ENCODE measurements at regions not wholly inside any gene's neighbourhood (a gene's known extent, or its start where the extent isn't known, plus 50 kb on each side); places are given as distances from the start of the nearest gene placed in this dataset.

DNA sequence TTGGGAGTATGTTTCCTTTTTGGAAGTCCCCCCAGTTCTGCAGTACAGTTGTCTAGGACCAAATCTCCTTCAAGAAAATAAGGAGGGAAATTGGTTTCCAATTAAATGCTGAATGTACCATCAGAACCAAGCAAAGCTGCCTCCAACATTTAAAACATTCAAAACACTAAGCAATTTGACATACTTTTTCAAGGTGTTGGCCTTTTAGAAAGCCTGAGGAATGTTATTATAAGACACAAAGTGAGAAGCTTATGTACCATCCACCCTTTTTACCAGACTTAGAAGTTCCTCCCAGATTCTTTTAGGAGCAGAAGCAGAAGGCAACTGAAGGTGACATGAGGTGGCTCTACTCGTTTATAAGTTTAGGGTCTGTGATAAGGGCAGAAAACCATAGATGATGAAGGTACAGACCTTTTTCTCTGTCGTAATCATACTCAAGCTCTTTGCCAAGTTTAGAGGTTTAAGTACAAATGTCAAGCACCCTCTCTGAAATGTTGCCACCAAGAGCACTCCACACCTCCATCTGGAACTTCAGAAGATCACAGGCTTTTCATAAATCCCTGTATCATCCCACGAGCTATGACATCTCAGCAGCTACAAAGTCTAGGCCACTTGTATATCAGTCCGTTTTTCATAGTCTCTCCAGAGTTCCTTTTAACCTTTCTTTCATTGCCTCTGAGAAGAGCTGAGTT lies 282.5 kb upstream of the THBS1 start:
- DNase-seq = no peak

DNA sequence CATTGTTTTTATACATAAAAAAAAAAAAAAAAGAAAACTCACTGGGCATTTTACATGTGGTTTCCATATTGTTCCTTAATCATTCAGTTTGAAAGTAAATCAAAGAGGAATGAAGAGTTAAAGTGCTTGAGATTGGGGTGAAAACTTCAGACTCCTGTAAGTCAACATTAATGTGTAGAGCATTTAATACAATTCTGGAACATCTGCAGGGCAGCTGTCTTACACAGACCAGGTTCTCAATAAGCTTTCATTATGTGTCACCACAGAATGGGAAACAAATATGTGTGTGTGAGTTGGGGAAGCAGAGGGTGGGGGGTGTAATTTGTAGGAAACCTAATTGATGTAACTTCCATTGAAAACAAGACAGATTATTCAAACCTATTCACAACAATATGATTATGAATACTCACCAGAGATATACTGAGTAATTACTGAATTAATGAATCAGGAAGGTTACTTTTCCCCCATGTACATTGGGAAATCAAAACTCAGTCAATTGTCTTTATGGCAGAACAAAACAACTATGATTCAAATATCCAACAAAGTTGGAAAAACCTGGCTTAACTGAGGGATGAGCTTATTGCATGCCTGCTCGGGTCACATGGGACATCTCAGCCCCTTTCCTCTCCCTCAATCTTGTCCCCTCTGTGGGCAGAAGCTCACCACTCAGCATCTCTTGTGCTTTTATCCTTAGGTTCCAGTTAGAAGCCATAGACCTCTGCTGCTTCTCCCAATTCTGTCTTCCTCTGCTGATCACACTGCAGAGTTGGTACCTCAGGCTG lies 281.2 kb upstream of the THBS1 start:
- no peak for DNase-seq

DNA sequence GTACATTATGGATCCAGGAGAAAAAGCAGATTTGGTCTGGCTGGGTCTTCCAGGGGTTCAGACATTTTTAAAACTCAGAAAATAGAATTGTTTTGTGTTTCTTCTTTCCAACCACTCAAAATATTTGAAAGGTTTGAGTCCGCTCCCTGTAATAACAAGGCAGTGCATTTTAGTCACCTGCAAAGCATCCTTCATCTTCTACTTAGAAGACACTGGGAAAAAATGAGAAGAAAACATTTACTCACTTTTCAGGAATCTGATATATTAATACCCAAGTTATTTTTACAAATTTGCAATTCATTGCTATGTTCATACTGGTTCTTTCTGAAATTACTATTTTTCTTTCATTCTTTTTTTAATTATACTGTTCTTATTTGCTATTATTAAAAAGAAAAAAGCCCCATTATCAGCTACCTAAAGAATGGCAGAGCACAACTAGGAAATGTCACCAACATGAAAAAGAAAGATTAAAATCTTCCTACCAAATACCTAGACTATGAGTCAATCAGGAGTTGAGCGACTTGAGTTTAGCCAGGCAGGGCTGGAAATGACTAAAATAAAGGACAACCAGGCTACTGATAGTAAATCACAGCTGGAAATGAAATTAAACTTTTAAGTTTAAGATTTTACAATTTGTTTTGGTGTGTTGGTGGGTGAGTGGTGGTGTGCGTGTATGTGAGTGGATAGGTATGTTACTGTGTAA lies 280.3 kb upstream of the THBS1 start:
- no peak for DNase-seq

DNA sequence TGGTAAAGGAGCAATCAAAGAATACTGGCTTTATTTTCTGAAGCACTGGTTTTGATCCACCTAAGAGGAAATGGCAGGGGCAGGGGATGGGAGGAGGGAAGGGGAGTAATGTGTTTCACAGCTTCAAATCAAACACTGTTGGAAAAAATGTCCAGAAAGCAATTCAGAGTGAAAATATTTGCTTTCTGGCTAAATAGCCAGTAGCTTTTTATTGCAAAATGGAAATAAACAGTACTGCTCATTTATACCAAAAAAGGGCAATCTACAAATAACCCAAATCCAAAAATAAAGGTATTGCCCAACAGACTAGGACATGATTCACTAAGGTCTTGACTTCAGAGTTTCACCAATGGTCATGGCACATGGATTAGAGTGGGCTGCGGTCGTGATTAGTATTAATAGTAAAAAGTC lies 279.3 kb upstream of the THBS1 start:
- no peak for DNase-seq

DNA sequence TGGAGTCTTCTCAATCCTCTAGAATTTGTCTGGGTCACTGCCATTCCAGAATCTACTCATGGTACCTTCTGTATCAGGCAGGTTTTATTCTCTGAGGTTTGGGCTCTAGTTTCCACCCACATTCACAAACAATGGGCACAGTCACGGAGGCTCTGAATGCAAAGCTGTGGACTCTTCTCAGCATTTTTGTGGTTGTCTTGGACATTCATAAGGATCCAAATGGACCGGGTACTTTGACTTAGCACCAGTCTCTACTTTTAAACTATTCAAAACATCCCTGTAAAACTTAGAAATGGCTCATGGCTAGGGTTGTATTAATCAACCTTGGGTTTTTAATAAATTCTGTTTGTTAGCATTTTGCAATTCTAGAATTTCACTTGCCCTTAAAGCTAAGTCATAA lies 277.9 kb upstream of the THBS1 start:
- DNase-seq = no peak

DNA sequence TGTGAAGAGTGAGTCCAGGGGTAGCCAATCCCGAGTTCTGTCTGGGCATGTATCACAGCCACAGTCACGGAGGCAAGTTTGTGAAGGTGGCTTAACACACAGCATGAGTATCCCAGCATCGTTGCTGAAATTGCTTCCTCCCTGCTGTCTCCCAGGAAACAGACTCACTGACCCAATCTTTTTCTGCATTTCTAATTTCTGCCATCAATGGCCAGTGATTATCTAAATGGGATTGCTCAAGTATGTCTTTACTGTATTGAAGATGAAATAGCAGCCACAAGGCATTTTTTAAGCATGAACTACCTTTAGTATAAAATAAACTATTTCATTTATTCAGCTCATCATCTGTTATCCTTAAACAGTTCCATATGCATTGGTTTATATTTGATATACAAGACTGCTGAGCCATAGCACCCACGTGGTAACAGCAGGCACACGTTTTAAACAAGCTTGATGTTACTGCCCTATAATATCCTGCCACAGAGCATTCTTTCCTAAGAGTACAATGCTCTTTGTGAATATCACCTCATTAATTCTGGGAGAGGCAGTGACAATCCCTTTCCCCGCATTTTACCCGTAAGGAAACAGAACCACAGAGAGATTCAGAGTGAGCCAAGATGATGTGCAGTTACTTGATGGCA lies 276.6 kb upstream of the THBS1 start:
- DNase-seq = no peak

DNA sequence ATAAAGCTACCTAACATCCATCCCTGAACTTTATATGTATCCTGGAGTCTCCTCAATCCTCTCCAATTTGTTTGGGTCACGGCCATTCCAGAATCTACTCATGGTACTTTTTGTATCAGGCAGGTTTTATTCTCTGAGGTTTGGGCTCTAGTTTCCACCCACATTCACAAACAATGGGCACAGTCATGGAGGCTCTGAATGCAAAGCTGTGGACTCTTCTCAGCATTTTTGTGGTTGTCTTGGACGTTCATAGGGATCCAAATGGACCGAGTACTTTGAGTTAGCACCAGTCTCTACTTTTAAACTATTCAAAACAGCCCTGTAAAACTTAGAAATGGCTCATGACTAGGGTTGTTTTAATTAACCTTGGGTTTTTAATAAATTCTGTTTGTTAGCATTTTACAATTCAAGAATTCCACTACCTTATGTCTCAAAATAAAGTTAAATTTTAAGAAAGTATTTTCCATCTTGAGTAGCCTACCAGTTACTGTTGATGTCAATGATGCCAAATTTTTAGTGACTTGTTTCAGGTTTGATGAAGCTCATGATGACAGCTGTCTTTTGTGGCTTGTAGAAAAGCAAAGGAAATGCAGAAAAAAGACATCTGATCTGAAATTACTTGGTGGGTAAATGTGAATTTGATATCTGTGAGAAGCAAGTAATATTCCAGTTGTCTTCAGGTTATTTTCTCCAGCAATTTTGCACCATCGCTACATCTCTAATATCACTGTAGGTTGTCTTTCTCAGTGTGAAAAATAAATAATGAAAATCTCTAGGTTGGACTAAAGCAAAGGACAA lies 275.7 kb upstream of the THBS1 start:
- no peak for DNase-seq

DNA sequence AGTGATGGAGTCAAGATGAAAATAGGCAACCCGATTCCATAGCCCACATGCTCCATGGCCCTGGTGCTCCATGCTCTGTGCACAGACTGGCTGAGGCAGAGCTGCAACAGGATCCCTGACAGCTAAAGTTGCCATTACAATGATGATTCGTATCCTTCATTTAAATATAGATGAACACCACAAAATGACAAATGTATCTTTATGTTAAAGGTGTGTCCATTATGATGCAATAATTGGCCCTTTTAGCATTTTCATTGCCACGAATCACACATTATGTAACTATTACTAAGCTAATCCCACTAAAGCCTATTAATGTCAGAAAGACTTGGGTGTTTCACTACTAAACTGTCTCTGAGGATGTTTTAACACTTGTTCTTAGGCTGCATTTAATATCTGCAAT lies 270.2 kb upstream of the THBS1 start:
- no peak for DNase-seq

DNA sequence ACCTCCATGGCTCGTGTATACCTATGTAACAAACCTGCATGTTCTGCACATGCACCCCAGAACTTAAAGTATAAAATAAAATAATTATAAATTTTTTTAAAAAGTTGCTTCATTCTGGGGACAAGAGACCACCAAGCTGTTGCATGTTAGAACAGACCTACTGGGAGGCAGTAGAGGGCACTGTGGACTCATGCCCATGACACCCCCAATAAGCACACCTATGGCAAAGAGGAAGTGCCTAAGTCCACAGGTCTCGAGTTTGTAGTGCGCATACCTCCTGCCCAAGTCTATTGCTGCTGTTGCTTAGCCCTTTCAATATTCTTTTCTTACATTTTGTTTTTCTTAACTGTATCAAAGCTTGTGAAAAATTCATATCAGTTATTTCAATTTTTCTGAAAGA lies 267.9 kb upstream of the THBS1 start:
- DNase-seq = no peak

DNA sequence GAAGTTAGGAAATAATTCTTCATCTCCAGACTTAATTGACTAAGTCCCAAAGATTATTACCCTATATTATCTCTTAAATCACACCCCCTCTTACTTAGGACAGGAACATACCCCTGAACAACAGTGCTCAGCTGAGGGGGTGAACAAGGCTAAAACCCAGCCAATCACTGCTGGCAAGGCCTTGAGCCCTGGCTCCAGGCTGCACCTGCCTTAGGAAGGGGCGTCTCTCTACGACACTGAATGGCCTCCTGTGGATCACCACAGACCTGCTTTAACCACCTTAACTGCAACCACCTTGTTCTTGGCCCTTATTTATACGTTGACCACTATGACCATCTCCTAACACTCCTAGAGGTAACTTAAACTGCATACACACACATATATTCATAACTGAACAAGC lies 267.4 kb upstream of the THBS1 start:
- no peak for DNase-seq

DNA sequence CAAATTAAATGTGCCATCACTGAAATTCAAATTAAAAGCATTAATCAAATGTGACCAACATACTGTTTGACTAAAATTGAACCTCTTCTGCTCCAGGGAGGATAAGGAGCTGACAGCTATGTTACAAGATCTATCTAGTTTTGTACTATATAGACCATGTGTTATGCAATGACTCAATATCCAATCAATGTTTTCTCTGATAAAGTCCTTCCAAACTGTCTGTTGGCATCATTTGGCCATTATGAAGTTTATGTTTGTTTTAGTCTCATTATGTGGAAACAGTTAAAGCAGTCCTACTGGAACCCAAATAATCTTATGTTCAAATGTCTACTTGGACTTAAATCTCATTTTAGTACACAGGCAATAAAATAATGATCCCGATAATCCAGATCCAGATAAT lies 267.0 kb upstream of the THBS1 start:
- no peak for DNase-seq

DNA sequence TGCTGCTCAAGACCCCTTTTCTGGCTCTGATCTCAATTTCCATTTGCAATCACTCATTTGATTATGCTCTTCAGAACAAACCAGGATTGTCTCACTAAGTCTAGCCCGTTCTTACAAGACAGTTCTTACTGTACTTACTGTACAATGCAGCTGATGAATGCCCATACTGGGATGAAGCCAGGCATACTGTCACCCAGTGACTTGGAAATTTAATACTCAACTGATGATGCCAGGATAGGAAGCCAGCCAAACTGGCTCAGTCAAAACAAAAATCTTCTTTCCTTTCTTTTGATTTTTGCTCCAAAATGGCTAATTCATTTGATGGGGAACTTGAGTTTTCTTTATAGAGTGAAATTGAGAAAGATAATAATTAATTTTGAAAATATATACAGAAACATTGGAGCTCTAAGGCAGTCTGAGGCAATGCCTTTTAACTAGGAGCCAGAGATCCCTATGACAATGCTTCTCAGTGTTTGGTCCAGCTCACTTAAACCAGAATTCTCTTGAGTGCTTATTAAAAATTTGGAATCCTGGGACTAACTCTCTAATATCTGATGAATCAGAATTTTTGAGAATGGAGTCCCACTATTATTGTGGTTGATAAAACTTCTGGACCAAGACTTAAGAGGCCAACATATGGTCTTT lies 265.6 kb upstream of the THBS1 start:
- DNase-seq = no peak

DNA sequence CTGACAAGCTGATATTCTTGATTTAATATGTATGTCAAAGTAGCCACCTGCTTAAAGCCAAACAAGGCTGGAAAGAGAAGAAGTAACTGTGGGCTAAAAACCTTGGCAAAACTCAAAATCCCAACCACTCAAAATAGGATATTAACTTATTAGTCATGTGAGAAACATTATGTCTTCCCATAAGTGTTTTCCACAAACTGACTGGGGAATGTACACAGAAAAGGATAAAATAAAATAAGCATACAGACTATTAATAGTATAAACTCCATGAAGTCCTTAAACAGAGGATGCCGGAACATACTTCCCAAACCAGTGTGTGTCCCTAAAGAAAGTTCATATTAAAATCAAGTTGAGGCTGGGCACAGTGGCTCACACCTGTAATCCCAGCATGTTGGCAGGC lies 263.7 kb upstream of the THBS1 start:
- DNase-seq = no peak

DNA sequence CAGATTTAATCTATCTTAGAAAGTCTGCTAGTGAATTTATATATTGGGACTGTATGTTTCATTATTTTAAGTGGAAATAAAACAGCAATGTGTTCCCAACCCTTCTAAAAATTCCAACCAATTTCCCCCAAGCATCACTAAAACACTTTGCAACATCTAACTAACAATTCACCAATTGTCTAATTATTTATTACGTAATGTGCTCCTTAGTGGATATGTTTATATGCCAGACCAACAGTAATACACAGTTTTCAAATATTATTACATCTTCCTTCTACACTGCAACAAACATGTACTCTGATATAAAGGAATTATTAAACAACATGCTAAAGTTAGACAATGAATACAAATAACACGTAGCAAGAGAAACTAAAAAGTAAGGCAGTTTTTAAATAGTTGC lies 262.6 kb upstream of the THBS1 start:
- no peak for DNase-seq

DNA sequence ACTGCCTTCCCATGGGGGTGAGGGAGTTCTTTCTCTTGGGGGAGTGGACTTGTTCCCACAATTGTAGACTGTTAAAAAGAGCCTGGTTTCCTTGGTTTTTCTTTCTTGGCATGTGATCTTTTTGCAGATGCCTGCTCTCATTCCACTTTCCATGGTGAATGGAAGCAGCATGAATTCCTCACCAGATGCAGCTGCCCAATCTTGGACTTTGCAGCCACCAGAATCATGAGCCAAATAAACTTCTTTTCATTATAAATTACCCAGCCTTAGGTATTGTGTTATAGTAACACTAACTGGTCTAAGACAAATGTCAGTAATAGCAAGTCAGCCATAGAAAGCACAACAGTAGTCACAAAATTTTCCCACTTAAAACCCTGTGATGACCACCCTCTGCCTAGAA lies 260.5 kb upstream of the THBS1 start:
- DNase-seq = no peak

DNA sequence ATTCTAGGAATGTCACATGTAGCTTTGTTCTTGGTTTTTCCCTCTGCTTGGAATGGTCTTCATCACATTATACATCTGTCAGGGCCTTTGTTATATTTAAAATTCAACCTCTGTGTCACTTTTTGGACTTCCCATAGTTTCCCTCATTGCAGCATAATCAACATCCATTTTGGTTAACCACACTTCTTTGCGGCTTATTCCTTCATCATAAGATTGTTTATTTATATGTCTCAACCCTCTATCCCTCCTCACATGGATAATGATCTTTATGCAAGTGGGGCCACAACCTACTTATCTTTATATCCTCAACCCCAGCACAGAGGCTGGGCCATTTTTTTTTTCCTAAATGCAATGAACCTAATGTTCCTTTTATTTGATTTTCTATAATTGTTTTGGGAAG lies 260.0 kb upstream of the THBS1 start:
- no peak for DNase-seq

DNA sequence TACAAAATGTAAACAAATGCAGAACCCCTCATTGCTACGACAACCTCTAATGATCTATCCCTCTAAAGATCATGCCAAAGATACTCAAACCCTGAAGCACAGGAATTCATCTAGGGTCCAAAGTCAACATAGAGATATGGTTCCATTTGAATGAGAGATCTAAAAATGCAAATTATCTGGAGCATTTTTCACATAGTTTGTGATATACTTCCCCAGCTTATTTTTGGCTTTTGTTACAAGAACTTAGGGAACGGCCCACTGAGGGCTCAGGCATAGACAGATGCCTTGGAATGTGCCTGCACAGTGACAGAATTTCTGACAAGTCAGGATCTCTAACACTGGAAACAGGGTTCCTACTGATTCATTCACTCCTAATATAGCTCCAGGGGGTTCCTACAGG lies 258.9 kb upstream of the THBS1 start:
- DNase-seq = no peak

DNA sequence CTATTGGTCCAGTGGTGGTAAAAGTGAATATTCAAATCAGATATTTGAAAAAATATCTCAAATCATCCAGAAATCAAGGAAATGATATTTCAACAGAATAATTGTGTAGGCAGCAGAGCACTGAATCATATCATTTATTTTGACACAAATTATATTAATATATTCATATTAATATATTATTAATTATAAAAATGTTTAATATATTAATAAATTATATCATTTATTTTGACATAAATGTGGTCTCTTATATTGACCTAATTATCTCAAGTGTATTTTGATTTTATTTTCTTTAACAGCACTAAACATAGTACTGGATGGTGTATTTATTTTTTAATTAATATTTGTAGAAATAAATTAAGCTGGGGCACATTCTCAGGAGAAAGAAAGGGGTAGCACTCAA lies 257.7 kb upstream of the THBS1 start:
- DNase-seq = no peak

DNA sequence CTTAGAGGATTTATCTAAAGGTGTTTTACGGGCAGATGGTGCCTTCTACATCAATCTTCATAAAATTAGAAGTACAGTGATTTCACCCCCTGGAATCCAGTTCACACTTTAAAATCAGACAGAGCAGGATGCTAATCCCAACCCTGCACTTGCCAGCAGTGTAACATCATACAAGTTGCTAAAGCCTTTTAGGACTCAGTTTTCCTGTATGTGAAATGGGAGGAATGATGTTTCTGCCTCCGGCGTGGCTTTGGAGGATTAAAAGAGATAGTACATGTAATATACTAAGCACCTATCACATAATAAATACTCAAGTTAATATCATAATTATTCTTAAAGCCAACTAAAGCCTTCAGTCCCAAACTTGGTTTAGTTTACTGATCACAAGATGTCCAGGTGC lies 257.2 kb upstream of the THBS1 start:
- no peak for DNase-seq

DNA sequence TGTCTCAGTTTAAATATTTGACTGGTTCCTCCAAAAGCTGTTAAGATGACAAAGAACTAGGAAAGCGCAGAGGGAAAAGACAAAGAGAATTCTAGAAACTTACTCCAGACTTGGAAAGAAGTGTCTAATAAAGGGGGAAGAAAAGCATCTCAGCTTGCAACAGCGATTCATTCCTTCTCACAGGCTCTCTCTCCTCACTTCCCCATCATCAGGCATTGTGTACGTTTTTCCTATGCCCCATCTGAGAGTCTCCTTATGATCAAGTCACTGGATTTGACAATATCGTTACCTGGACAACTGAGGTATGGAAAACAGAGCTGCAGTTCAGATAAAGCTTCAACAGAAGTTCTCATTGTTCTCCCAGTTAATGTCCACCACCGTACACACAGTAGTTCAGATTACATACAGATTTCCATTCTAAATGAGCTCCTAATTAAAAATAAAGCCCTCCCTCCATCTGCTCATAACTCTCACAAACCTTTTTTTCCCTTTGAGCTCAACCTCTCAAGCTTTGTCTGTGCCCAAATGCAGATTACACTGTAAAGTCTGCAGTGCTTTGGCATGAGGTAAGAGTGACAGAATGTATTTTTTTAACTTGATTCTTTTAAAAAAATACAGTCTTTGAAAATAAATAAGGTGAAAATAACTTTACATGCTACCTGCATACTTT lies 254.4 kb upstream of the THBS1 start:
- no peak for DNase-seq

DNA sequence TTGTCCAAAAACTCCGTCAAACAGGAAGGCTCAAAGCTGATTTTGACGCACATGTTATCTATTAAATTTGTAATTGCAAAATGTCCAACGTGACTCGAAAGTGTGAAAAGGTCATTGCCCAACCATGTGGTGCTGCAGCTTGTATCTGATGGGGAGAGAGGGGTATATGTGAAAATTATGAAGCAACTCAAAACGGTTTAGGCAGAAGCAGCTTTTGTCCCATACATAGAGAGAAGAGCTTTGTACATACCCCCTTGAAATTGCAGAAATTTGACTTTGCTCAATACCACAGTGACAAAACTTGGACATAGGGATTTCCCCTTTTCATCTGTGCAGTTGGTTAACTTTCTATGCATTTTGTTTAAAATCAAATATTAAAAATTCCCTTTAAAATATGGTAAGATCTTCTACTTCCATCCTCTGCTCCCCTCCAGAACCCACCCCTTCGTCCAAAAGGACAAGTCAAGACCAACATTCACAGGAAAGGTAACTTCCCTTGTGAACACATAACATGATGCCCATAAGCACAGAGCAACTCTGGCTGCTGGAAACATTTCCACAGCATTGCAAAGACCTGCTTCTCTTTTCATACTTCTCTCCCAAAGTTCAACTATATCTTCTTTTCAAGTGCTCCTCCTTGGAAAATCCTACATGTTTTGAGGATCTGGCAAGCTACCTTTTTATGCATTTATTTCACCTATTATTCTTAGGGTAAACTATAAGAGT lies 253.7 kb upstream of the THBS1 start:
- no peak for DNase-seq
